ENCODE measurements at regions not wholly inside any gene's neighbourhood (a gene's known extent, or its start where the extent isn't known, plus 50 kb on each side); places are given as distances from the start of the nearest gene placed in this dataset.

DNA sequence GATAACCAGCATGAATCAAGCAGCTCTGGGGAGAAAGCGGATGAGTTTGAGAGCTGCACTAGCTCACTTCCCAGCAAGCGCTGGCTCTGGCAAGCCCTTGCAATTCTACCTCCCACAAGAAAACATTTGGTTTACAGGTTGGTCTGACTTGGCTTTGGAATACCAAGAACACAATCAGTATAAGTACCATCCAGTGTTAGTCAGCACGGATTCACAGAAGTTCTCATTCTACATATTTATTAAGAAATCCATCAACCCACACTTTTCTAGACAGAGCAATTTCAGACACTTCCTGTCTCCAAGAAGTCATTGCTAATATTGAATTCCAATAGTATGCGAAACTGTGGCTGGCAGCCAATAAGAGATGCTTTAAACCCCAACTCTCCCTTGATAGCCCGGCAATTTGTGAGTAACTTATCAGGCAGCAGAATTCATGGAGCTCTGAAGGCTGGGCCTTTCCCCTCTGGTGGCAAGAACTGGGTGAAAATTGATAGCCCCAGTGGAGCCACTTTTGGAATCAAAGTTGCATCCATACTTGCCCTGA, 59.4 kb upstream of the WASF3 start:
- TF ChIP-seq, protein P1, sequence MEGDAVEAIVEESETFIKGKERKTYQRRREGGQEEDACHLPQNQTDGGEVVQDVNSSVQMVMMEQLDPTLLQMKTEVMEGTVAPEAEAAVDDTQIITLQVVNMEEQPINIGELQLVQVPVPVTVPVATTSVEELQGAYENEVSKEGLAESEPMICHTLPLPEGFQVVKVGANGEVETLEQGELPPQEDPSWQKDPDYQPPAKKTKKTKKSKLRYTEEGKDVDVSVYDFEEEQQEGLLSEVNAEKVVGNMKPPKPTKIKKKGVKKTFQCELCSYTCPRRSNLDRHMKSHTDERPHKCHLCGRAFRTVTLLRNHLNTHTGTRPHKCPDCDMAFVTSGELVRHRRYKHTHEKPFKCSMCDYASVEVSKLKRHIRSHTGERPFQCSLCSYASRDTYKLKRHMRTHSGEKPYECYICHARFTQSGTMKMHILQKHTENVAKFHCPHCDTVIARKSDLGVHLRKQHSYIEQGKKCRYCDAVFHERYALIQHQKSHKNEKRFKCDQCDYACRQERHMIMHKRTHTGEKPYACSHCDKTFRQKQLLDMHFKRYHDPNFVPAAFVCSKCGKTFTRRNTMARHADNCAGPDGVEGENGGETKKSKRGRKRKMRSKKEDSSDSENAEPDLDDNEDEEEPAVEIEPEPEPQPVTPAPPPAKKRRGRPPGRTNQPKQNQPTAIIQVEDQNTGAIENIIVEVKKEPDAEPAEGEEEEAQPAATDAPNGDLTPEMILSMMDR (IDR thresholded peaks at IDR 0.05; ENCODE audit: insufficient read depth, low read length): no peak
- no peak for TF ChIP-seq POLR2AphosphoS5 (IDR thresholded peaks at IDR 0.05; ENCODE audit: low read depth)
- no peak overlapping the region for H3K4me3 ChIP-seq (replicated peaks; ENCODE audit: insufficient read depth, low read length)
- H3K27me3 ChIP-seq (ENCODE audit: insufficient read depth, poor library complexity, severe bottlenecking): peaks cover 5% of the 10 kb centered on the region
- no peak for DNase-seq (ENCODE audit: low read depth in 1 of 2, low spot score in 1 of 2)
- H3K27ac ChIP-seq (replicated peaks): no peak overlapping the region

DNA sequence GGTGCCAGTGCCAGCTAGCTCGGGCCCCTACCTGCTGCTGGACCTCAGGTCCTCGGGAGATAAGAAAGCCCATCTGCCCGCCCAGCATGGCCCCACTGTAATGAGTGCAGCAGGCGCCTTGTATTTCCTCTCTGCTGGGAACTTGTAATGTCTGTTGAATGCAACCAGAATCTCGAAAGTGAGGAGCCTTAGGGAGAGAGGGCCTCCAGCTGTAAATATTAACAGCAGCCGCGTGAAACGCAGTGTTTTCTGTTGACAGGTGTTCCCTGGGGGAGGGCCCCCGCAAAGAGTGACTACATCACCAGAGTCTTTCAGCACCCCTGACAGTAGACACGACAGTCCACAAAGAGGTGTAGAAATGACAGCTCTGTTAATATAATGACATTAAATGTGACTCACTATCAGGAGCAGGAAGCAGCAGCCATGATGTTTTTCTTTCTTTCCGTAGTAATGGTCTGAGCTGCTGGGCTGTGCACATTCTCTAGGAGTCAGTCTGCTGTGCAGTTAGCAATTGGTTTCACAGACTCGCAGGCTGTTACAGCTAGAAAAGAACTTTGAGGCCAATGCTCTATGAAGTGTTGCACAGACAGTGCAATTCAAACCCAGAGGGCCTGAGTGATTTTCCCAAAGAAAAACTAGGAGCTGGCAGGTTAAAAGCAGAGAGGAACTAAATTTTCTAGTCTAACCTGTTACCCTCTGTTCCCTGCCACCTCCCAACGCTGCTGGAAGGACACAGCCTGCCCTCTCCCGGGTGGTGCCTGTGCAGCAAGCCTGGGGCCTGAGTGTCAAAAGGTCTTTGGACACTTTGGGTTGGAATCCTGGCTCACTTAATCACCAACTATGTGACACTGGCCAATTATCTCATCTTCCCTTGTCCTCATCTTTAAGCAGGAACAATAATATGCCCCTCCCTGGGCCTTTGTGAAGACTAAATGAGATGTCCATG, 58.6 kb upstream of the WASF3 start:
- H3K27me3 ChIP-seq (ENCODE audit: insufficient read depth, poor library complexity, severe bottlenecking): peaks cover 5% of the 10 kb centered on the region
- TF ChIP-seq, protein P2, sequence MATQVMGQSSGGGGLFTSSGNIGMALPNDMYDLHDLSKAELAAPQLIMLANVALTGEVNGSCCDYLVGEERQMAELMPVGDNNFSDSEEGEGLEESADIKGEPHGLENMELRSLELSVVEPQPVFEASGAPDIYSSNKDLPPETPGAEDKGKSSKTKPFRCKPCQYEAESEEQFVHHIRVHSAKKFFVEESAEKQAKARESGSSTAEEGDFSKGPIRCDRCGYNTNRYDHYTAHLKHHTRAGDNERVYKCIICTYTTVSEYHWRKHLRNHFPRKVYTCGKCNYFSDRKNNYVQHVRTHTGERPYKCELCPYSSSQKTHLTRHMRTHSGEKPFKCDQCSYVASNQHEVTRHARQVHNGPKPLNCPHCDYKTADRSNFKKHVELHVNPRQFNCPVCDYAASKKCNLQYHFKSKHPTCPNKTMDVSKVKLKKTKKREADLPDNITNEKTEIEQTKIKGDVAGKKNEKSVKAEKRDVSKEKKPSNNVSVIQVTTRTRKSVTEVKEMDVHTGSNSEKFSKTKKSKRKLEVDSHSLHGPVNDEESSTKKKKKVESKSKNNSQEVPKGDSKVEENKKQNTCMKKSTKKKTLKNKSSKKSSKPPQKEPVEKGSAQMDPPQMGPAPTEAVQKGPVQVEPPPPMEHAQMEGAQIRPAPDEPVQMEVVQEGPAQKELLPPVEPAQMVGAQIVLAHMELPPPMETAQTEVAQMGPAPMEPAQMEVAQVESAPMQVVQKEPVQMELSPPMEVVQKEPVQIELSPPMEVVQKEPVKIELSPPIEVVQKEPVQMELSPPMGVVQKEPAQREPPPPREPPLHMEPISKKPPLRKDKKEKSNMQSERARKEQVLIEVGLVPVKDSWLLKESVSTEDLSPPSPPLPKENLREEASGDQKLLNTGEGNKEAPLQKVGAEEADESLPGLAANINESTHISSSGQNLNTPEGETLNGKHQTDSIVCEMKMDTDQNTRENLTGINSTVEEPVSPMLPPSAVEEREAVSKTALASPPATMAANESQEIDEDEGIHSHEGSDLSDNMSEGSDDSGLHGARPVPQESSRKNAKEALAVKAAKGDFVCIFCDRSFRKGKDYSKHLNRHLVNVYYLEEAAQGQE (IDR thresholded peaks at IDR 0.05; ENCODE audit: insufficient replicate concordance, low read depth): no peak
- TF ChIP-seq GABPA (IDR thresholded peaks at IDR 0.05; ENCODE audit: low read depth) (no peak), SPI1 (IDR thresholded peaks at IDR 0.05; ENCODE audit: borderline replicate concordance, low read depth) (no peak), POLR2AphosphoS5 (IDR thresholded peaks at IDR 0.05; ENCODE audit: low read depth) (no peak)
- TF ChIP-seq, protein P1 (IDR thresholded peaks at IDR 0.05; ENCODE audit: insufficient read depth, low read length): no peak
- H3K27ac ChIP-seq (replicated peaks): no peak overlapping the region
- no peak for DNase-seq (ENCODE audit: low read depth in 1 of 2, low spot score in 1 of 2)
- H3K4me3 ChIP-seq (replicated peaks; ENCODE audit: insufficient read depth, low read length): no peak overlapping the region

DNA sequence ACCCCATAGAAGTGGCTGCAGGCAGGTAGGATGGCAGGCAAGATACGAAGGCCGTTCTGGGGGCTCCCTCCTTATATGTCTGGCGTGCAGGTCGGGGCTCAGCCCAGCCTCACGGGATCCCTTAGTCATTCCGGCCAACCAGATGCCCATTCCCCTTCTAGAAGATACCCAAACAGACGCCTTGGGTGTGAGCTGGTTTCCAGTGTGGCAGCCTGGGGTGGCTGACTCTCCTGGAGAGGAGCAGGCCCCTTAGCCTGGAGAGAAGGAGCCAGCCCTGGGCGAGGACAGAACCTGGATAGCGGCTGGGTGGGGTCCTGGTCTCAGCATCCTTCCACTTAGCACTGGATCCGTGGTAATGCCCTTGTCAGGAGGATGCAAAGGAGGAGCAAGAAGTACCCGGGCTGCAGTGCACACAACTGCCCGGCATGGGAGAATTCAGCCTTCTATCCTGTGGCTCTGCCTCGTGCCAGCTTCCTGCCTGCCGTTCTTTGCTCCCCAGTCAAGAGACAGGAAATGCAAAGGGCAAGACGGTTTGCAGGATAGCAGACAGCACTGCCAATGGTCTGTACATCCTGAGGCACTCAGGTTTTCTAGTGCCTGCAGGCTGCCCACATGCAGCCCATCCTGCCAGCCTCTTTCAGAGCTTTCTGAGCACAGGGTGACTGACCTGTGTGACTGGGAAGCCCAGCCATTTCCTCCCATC, 56.7 kb upstream of the WASF3 start:
- peaks cover 5% of the 10 kb centered on the region for H3K27me3 ChIP-seq (ENCODE audit: insufficient read depth, poor library complexity, severe bottlenecking)
- no peak for DNase-seq (ENCODE audit: low read depth in 1 of 2, low spot score in 1 of 2)
- no peak overlapping the region for H3K4me3 ChIP-seq (replicated peaks; ENCODE audit: insufficient read depth, low read length)
- TF ChIP-seq, protein P1 (IDR thresholded peaks at IDR 0.05; ENCODE audit: insufficient read depth, low read length): no peak
- no peak for TF ChIP-seq POLR2AphosphoS5 (IDR thresholded peaks at IDR 0.05; ENCODE audit: low read depth)
- TF ChIP-seq, protein P2 (IDR thresholded peaks at IDR 0.05; ENCODE audit: insufficient replicate concordance, low read depth): no peak
- no peak for TF ChIP-seq SPI1 (IDR thresholded peaks at IDR 0.05; ENCODE audit: borderline replicate concordance, low read depth)
- no peak for TF ChIP-seq GABPA (IDR thresholded peaks at IDR 0.05; ENCODE audit: low read depth)
- no peak overlapping the region for H3K27ac ChIP-seq (replicated peaks)
